ENCODE measurements at regions not wholly inside any gene's neighbourhood (a gene's known extent, or its start where the extent isn't known, plus 50 kb on each side); places are given as distances from the start of the nearest gene placed in this dataset.
"Not testable (repeated sequence)": the region's sequence is repeated elsewhere in the genome, so short reads cannot be mapped to it uniquely, and the experiment has no call there.

DNA sequence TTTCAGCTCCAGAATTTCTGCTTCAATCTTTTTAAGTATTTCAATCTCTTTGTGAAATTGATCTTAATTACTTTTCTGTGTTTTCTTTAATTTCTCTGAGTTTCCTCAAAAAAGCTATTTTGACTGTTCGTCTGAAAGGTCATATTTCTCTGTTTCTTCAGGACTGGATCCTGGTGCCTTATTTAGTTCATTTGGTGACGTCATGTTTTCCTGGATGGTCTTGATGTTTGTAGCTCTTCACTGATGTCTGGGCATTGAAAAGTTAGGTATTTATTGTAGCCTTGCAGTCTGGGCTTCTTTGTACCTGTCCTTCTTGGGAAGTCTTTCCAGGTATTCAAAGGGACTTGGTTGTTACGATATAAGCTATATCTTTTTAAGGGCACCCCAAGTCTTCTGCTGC is 998.7 kb downstream of the NCAM2 start:
- no peak for DNase-seq (ENCODE audit: low read depth)

GRCh38 chr21:21997390-21998333 is 999.5 kb downstream of the NCAM2 start:
- DNase-seq (ENCODE audit: low read depth), result no peak

- DNase-seq (ENCODE audit: low read depth), result peak; percentile 7
Measured at GRCh38 chr21:22019766-22020165, 1021.6 kb downstream of the NCAM2 start.

DNA sequence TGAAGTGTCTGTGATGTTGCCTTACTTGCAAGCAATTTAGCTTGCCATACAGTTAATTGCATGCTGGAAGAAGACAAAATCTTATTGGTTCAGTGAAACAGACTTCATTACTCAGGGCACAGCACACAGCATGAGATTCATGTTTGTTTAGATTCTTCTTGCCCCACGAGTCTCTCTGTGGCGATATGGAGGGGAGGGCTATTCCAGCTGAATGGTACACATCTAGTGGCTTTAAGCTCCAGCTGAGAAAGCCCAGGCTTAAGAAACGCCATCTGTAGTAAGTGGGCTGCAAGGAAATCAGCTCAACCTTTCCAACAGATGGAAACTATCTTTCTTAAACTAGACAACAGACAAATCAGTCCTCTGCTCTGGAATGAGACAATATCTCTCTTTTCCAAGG is 1022.0 kb downstream of the NCAM2 start:
- peak; percentile 5 for DNase-seq (ENCODE audit: low read depth)

GRCh38 chr21:22023896-22024295 is 1025.7 kb downstream of the NCAM2 start:
- DNase-seq (ENCODE audit: low read depth), result not testable (repeated sequence)

DNA sequence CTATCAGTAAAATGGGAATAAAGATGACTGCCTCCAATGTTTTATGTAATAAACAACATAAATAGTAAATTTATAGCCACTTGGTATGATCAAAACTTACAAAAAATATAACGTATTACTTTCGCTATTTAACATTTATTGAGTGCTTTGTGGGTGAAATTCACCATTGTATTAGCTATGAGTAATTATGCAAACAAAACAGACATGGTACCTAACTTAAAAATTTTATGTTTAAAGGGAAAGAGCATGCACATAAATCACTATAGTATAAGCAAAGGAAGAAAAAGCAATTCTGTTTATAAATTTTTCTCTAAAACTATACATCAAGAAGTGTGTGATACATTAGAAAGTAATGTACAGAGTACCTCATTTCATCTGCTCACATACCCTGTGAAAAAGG is 1046.2 kb downstream of the NCAM2 start:
- DNase-seq (ENCODE audit: low read depth), result no peak

DNA sequence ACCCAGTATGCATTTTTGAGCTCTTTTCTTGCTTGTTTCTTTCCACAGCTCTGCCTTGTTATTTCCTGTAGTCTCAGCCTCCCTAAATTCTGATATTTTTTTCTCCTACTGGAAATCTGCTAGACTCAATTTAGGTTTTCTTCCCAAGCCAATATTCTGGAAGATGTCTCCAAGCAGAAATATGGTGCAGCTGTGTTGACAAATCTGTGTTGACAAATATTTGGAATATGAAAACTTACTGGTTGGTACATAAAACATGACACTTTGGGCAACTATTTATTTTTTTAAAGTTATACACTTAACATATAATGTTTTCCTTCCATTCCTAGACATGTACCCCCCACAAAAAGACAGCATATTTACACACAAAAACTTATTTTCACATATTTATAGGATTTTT is 1048.4 kb downstream of the NCAM2 start:
- DNase-seq (ENCODE audit: low read depth), result no peak

DNA sequence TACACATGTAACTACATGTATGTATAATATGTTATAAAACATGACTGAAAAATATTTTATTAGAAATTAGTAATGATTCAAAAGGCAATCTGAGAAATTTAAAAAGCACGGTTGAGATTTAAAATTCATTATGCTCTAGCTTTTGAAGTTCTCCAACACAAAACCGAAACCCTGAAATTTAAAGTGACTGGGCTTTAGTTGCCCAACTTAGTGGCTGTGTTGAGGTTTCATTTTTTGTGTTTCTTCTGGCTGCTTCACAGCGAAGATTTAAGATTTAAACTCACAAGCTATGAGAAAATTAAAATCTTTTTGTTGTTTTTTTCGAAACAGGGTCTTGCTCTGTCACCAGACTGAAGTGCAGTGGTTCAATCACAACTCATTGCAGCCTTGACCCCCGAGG is 1058.7 kb downstream of the NCAM2 start:
- no peak for DNase-seq (ENCODE audit: low read depth)

GRCh38 chr21:22062472-22063139 is 1064.4 kb downstream of the NCAM2 start:
- DNase-seq (ENCODE audit: low read depth), result no peak

GRCh38 chr21:22063140-22063539 is 1064.9 kb downstream of the NCAM2 start:
- no peak for DNase-seq (ENCODE audit: low read depth)

GRCh38 chr21:22076471-22076870 is 1078.3 kb downstream of the NCAM2 start:
- DNase-seq (ENCODE audit: low read depth), result no peak

DNA sequence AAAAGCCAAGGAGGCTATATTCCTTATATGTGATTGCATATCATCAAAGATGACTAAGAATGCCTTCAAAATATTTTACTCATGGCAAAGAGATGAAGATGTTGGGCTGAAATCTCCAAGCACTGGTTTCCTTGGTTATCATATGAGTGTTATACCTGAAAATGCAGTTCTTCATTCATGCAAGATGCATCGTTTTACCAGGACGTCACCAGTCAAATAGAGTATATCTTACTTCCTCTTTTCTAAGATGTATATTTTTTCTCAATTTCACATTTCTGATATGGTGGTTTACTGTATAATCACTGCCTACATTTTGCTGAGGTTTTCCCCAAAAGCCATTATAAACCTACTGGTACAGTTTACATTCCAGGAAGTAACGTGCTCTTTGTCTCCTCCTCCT is 1085.7 kb downstream of the NCAM2 start:
- no peak for DNase-seq (ENCODE audit: low read depth)

GRCh38 chr21:22096314-22096713 is 1098.1 kb downstream of the NCAM2 start:
- DNase-seq (ENCODE audit: low read depth), result no peak

DNA sequence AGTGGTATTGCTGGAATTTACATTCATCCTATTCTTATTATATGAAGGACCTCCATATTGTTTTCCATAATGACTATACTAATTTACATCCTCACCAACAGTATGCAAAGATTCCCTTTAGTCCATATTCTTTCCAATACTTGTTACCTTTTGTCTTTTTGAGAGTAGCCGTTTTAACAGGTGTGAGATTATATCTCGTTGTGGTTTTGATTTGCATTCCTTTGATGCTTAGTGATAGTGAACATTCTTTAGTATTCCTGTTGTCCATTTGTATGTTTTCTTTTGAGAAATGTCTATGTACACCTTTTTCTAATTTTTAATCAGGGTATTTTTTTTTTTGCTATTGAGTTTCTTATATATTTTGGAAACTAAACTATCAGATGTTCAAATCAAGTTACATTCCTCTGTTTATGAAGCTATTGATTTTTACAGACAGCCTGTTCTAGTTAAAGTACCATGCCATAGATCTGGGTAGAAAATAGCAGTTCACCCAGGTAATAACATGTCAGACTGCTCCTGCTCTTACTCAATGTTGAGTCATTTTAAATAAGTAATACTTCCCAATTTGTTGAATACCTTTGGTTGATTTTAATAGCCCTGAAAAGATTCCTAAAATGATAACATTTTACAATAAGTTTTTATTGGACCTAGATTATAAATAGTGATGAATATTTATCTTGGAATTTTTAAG is 1108.7 kb downstream of the NCAM2 start:
- DNase-seq (ENCODE audit: low read depth), result no peak

GRCh38 chr21:22115746-22116145 is 1117.5 kb downstream of the NCAM2 start:
- no peak for DNase-seq (ENCODE audit: low read depth)

DNA sequence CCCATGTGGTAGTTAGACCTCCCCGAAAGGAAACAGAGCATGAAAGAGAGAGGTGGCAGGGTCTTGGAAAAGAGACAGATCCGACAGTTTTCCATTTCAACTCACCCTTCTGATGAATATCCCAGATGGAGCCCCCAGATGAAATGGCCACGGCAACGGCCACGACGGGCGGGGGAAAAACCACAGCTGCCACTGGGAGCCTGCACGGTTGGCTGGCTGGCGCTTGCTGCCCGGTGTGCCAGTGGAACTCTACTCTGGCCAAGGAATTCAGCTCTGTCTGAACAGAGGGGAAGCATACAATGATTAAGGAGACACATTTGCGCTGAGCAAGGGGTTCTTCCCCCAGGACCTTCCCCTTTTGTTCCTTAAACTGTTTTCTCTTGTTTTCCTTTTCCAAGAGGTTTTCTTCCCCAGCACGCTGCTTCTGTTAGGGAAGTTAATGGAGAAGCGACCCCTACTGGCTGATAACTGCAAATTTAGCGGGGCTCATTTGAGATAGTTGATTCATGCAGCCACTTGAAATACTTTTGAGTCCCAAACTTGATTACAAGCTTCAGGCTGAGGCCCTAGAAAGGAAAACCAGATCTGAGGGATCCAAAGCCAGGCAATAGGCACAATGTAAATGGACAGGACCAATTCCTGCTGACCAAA is 1122.5 kb downstream of the NCAM2 start:
- peak; percentile 13 for DNase-seq (ENCODE audit: low read depth)

DNA sequence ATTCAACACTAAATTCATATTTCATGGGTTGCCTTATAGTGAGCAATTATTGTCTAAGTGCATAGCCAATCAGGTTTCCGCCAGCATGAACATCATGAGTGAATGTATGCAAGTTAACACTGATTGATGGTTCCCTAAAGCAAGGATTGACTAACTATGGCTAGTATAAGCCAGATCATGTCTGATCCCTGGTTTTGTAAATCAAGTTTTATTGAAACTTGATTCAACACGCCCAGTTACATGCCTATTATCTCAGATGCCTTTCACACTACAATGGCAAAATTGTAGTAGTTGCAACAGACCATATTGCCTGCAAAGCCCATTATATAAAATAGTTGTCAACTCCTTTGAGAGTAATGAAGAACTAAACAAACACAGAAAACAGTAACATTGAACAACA is 1127.4 kb downstream of the NCAM2 start:
- no peak for DNase-seq (ENCODE audit: low read depth)

DNA sequence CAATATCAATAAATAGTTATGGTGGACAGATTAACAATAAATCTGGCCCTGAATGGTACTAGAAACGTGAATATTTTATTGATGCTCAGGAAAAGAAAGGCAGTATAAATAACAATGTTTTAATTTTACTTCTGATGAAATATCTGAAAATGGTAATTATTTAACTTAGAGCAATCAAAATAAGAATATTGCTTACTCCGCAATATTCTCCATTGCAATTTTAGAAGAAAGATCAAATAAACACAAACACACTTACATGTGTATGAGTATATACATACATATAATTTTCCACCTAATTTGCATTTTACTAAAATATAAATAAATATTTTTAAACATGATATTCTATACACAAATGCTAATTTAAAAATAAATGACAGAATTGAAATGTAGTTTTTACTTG is 1130.5 kb downstream of the NCAM2 start:
- no peak for DNase-seq (ENCODE audit: low read depth)

GRCh38 chr21:22132358-22133071 is 1134.3 kb downstream of the NCAM2 start:
- no peak for DNase-seq (ENCODE audit: low read depth)

- DNase-seq (ENCODE audit: low read depth), result no peak
Measured at GRCh38 chr21:22136740-22137139, 1138.5 kb downstream of the NCAM2 start.

All from myocyte (in vitro differentiated cells).